NCI-H69 (cell line): ENCODE measurements at regions not wholly inside any gene's neighbourhood (a gene's known extent, or its start where the extent isn't known, plus 50 kb on each side); places are given as distances from the start of the nearest gene placed in this dataset.
A peak's percentile ranks its signal among the peaks of the same experiment; 100 is the strongest.

Source experiments
- DNase-seq: peaks from one replicate; lab custom pipeline; 2025; lab: John Stamatoyannopoulos, UW

- DNase-seq: peak; percentile 87
Measured at GRCh38 chr7:25812086-25812850, 339.7 kb upstream of the NFE2L3 start.

- no peak for DNase-seq
Measured at GRCh38 chr7:25813381-25813780, 338.6 kb upstream of the NFE2L3 start.

- DNase-seq: no peak
Measured at GRCh38 chr7:25815711-25816110, 336.3 kb upstream of the NFE2L3 start.

GRCh38 chr7:25820432-25821040 lies 331.5 kb upstream of the NFE2L3 start:
- peak; percentile 19 for DNase-seq

GRCh38 chr7:25821225-25821624 lies 330.8 kb upstream of the NFE2L3 start:
- no peak for DNase-seq

- no peak for DNase-seq
Measured at GRCh38 chr7:25822823-25823222, 329.2 kb upstream of the NFE2L3 start.

GRCh38 chr7:25823571-25823970 lies 328.4 kb upstream of the NFE2L3 start:
- no peak for DNase-seq

GRCh38 chr7:25828468-25828867 lies 323.5 kb upstream of the NFE2L3 start:
- DNase-seq: no peak

- DNase-seq: no peak
Measured at GRCh38 chr7:25829663-25830062, 322.3 kb upstream of the NFE2L3 start.

GRCh38 chr7:25830215-25830614 lies 321.8 kb upstream of the NFE2L3 start:
- peak; percentile 57 for DNase-seq

- DNase-seq: peak; percentile 75
Measured at GRCh38 chr7:25831062-25831691, 320.8 kb upstream of the NFE2L3 start.

GRCh38 chr7:25831831-25832411 lies 320.1 kb upstream of the NFE2L3 start:
- DNase-seq: peak; percentile 47

- no peak for DNase-seq
Measured at GRCh38 chr7:25832456-25832855, 319.5 kb upstream of the NFE2L3 start.

- DNase-seq: no peak
Measured at GRCh38 chr7:25832929-25833328, 319.1 kb upstream of the NFE2L3 start.

- no peak for DNase-seq
Measured at GRCh38 chr7:25834050-25834449, 317.9 kb upstream of the NFE2L3 start.

- no peak for DNase-seq
Measured at GRCh38 chr7:25835197-25835596, 316.8 kb upstream of the NFE2L3 start.

- DNase-seq: peak; percentile 19
Measured at GRCh38 chr7:25839084-25839769, 312.8 kb upstream of the NFE2L3 start.

GRCh38 chr7:25840209-25840792 lies 311.7 kb upstream of the NFE2L3 start:
- DNase-seq: no peak

- DNase-seq: no peak
Measured at GRCh38 chr7:25841575-25841974, 310.4 kb upstream of the NFE2L3 start.

GRCh38 chr7:25842201-25842733 lies 309.7 kb upstream of the NFE2L3 start:
- peak; percentile 48 for DNase-seq

GRCh38 chr7:25843467-25843866 lies 308.5 kb upstream of the NFE2L3 start:
- peak; percentile 23 for DNase-seq
